Spleen (tissue), 11 donors: ENCODE measurements at regions not wholly inside any gene's neighbourhood (a gene's known extent, or its start where the extent isn't known, plus 50 kb on each side); places are given as distances from the start of the nearest gene placed in this dataset.

ENCODE experiments used
- DNase-seq: peaks from one replicate; pipeline ENCODE4 v3.0.0-alpha.2; 2020
- H3K27ac ChIP-seq, 8 donors: fragments of 200-600 bp; sonication (generic) in 7 of 8; 1 replicate in 4 of 8; 2 replicates in 4 of 8; pipeline versions ENCODE4 v1.5.0 to v1.8.0; 2016 to 2021; ENCODE audit warnings: inconsistent platforms in 4 of 8, mild to moderate bottlenecking in 4 of 8, moderate library complexity in 1 of 8
- H3K27me3 ChIP-seq, 7 donors: fragments of 200-600 bp; sonication (generic) in 6 of 7; replicated peaks in 1 of 7; 1 replicate in 4 of 7; 2 replicates in 3 of 7; pipeline versions ENCODE4 v1.5.0 to v1.8.0; 2016 to 2021; ENCODE audit warnings: inconsistent platforms in 3 of 7, mild to moderate bottlenecking in 1 of 7
- H3K36me3 ChIP-seq, 6 donors: fragments of 200-600 bp; sonication (generic) in 5 of 6; 1 replicate in 4 of 6; 2 replicates in 2 of 6; pipeline versions ENCODE4 v1.5.0 to v1.8.0; 2016 to 2021; ENCODE audit warnings: inconsistent platforms in 2 of 6
- H3K4me1 ChIP-seq, 6 donors: fragments of 200-600 bp; sonication (generic) in 5 of 6; 1 replicate in 3 of 6; 2 replicates in 3 of 6; pipeline versions ENCODE4 v1.5.0 to v1.8.0; 2016 to 2021; ENCODE audit warnings: inconsistent platforms in 3 of 6
- H3K4me3 ChIP-seq, 8 donors: fragments of 200-600 bp; sonication (generic) in 7 of 8; 1 replicate in 4 of 8; 2 replicates in 4 of 8; pipeline versions ENCODE4 v1.5.0 to v1.8.0; 2016 to 2021; ENCODE audit warnings: inconsistent platforms in 4 of 8, mild to moderate bottlenecking in 4 of 8, moderate library complexity in 2 of 8
- H3K9me3 ChIP-seq, 8 donors: fragments of 200-600 bp; sonication (generic) in 7 of 8; 1 replicate in 4 of 8; 2 replicates in 4 of 8; pipeline versions ENCODE4 v1.5.0 to v1.8.0; 2016 to 2021; ENCODE audit warnings: inconsistent platforms in 4 of 8
- POLR2A ChIP-seq, 3 donors: fragments of 450-650 bp; IDR thresholded peaks; one replicate each; pipeline ENCODE4 v1.5.1; 2017; ENCODE audit warnings: antibody characterized with exemption in 3 of 3, mild to moderate bottlenecking in 1 of 3
- POLR2AphosphoS5 ChIP-seq, 3 donors: sonication (generic); formaldehyde crosslinking; IDR thresholded peaks; one replicate each; pipeline ENCODE4 v1.5.1; 2017; ENCODE audit warnings: antibody characterized with exemption in 3 of 3
- WGBS, 5 donors: extraction: QIAGEN DNeasy Blood & Tissue Kit in 3 of 5; methylation state at CpG; one replicate each; pipeline versions ENCODE4 v1.1.5 to v1.1.7; 2013 to 2018; 5-methylcytosine and 5-hydroxymethylcytosine counted together
- intact Hi-C: fragments of 100-400 bp; cut with DNase I; formaldehyde crosslinking; loops from one replicate; pipeline ENCODE4 v1.15.0; 2023; ENCODE audit warnings: low total_unique reads
- TF ChIP-seq, protein P1 (sequence below), 11 experiments: fragments of 200-600 bp in 7 of 11; fragments of 450-650 bp in 4 of 11; sonication (generic) in 4 of 11; IDR thresholded peaks in 8 of 11; conservative IDR thresholded peaks in 3 of 11; 1 replicate in 7 of 11; 2 replicates in 4 of 11; pipeline versions ENCODE4 v1.4.0 to v1.8.0; 2016 to 2021; ENCODE audit warnings: antibody characterized with exemption in 11 of 11, inconsistent platforms in 4 of 11, mild to moderate bottlenecking in 1 of 11
- donor health status: healthy with polysubstance abuse.
- donor health status: DM: no; HTN: no; CAD: no; lungs with moderate emphysema.
- donor health status: DM: no; HTN: no; CAD: no.
- donor health status: Bipolar disorder and iron deficiency.
- donor health status: healthy.
- donor health status: DM: no; HTN: no; CAD: no.
- donor health status: DM: yes; HTN: yes; CAD: no.

DNA sequence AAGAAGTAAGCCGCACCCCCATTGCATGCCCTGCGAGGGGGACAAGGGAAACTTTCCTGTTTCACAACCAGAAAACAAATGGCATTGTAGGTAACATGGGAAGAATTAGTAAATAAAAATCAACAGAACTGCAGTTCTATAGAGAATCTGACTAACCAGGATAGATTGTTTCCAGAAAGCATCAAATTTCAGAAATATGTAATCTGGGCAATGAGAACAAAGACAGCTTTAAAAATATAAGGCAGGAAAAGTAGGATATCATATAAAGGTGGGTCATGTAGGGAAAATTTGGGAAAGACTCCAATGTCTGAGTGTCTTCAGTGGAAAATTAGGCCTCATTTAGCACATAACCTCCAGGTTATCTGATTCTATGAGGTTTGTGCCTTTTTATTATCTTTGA lies 58.3 kb upstream of the RANBP6 start:
- H3K36me3 ChIP-seq: no peaks in the 10 kb centered on the region
- no peak for TF ChIP-seq POLR2AphosphoS5 (IDR thresholded peaks at IDR 0.05)
- no peak for DNase-seq
- 68 to 91% (median 80%) methylated on average over 2 of the region's 2 CpGs for WGBS, 5 donors
- H3K27me3 ChIP-seq: no peaks in the 10 kb centered on the region
- H3K4me1 ChIP-seq: peaks cover under 1 to 10% (median 8%) of the 10 kb centered on the region in 6 donors
- intact Hi-C loops: no loop called here
- peaks cover 0 to 6% (median 2%) of the 10 kb centered on the region in 8 donors for H3K9me3 ChIP-seq
- no peak overlapping the region for H3K4me3 ChIP-seq
- no peak overlapping the region for H3K27ac ChIP-seq

DNA sequence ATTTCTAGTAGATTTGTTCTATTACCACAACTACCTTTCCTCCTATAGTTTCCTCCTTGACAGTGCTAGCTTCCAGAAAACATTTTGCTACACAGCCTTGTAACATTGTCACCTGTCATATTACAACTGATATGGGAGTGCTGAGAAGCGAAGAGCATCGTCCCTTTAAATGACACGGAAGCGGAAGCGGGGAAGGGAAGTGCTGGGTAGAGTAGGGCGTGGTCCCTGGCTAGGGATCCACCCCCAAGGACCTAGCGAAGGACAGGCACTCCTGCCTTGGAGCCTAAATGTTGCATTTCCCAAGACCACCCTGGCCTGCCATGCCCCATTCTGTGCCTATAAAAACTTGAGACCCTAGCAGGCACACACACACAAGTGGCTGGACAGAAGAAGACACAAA lies 57.4 kb upstream of the RANBP6 start:
- no peak for DNase-seq
- Histone ChIP-seq H3K9me3 (peaks cover 0 to 6% (median 2%) of the 10 kb centered on the region in 8 donors), H3K27me3 (no peaks in the 10 kb centered on the region), H3K4me3 (no peak overlapping the region), H3K4me1 (peaks cover 4 to 14% (median 12%) of the 10 kb centered on the region in 6 donors), H3K27ac (no peak overlapping the region), H3K36me3 (no peaks in the 10 kb centered on the region)
- 63 to 85% (median 72%) methylated on average over 7 of the region's 7 CpGs for WGBS, 5 donors
- TF ChIP-seq, protein P1, sequence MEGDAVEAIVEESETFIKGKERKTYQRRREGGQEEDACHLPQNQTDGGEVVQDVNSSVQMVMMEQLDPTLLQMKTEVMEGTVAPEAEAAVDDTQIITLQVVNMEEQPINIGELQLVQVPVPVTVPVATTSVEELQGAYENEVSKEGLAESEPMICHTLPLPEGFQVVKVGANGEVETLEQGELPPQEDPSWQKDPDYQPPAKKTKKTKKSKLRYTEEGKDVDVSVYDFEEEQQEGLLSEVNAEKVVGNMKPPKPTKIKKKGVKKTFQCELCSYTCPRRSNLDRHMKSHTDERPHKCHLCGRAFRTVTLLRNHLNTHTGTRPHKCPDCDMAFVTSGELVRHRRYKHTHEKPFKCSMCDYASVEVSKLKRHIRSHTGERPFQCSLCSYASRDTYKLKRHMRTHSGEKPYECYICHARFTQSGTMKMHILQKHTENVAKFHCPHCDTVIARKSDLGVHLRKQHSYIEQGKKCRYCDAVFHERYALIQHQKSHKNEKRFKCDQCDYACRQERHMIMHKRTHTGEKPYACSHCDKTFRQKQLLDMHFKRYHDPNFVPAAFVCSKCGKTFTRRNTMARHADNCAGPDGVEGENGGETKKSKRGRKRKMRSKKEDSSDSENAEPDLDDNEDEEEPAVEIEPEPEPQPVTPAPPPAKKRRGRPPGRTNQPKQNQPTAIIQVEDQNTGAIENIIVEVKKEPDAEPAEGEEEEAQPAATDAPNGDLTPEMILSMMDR (IDR thresholded peaks at IDR 0.05 in 8 of 11, conservative IDR thresholded peaks at IDR 0.05 in 3 of 11): no peak
- no peak for TF ChIP-seq POLR2A (IDR thresholded peaks at IDR 0.05)
- no peak for TF ChIP-seq POLR2AphosphoS5 (IDR thresholded peaks at IDR 0.05)
- intact Hi-C loops: no loop called here

DNA sequence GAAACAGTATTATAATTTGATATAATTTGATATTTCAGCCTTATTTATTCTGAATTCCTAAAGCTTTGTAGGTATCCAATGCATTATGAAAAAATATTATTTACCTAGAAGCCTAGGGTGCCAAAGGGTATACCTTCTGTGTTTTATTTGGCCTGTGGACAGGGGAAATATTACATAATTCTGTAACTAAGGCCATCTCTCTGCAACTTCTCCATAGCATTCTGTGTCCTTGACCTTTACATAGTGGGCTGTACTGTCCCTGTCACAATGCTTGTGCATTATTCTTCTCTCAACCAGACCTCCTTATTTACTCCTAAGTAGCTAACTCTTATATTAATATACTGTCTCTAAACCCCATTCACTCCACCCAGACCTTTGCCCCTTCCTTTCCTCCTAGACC lies 57.0 kb upstream of the RANBP6 start:
- H3K4me3 ChIP-seq: no peak overlapping the region
- DNase-seq: no peak

DNA sequence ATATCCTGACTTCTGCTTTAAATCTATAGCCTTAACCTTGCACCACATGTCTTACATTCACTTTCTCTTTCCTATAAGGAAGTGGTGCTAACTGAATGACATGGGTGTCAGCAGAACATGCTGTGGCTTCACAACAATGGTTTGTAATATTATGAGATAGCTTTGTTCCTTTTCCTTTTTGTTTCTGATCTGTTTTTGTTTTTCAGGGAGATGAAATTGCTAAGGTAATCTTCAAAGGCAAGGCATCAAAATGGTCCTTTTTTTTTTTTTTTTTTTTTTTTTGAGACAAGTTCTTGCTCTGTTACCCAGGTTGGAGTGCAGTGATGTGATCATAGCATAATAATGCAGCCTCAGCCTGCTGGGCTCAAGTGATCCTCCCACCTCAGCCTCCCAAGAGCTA lies 53.6 kb upstream of the RANBP6 start:
- no peak for DNase-seq
- intact Hi-C loops: no loop called here

More for the DNA sequence above, 57.0 kb upstream of the RANBP6 start:
- no peaks in the 10 kb centered on the region for H3K36me3 ChIP-seq
- H3K27me3 ChIP-seq: no peaks in the 10 kb centered on the region
- intact Hi-C loops: no loop called here
- peaks cover 4 to 14% (median 12%) of the 10 kb centered on the region in 6 donors for H3K4me1 ChIP-seq
- TF ChIP-seq POLR2AphosphoS5 (IDR thresholded peaks at IDR 0.05): no peak
- TF ChIP-seq, protein P1 (IDR thresholded peaks at IDR 0.05 in 8 of 11, conservative IDR thresholded peaks at IDR 0.05 in 3 of 11): no peak
- no peak for TF ChIP-seq POLR2A (IDR thresholded peaks at IDR 0.05)
- H3K9me3 ChIP-seq: peaks cover 0 to 6% (median 2%) of the 10 kb centered on the region in 8 donors
- H3K27ac ChIP-seq: no peak overlapping the region

More for the DNA sequence above, 53.6 kb upstream of the RANBP6 start:
- H3K36me3 ChIP-seq: no peaks in the 10 kb centered on the region
- no peaks in the 10 kb centered on the region for H3K27me3 ChIP-seq
- TF ChIP-seq POLR2AphosphoS5 (IDR thresholded peaks at IDR 0.05) (no peak), POLR2A (IDR thresholded peaks at IDR 0.05) (no peak)
- TF ChIP-seq, protein P1 (IDR thresholded peaks at IDR 0.05 in 8 of 11, conservative IDR thresholded peaks at IDR 0.05 in 3 of 11): no peak
- H3K4me3 ChIP-seq: peak overlapping the region in 1 of 8 donors; percentile 23
- peak overlapping the region; percentile 23 to 74 (median 55) for H3K27ac ChIP-seq
- H3K4me1 ChIP-seq: peaks cover 4 to 14% (median 12%) of the 10 kb centered on the region in 6 donors
- H3K9me3 ChIP-seq: peaks cover 0 to 6% (median 2%) of the 10 kb centered on the region in 8 donors
